NCI-H1105 (cell line): ENCODE measurements at regions not wholly inside any gene's neighbourhood (a gene's known extent, or its start where the extent isn't known, plus 50 kb on each side); places are given as distances from the start of the nearest gene placed in this dataset.

Source experiments
- DNase-seq: peaks from one replicate; lab custom pipeline; 2025; lab: John Stamatoyannopoulos, UW

DNA sequence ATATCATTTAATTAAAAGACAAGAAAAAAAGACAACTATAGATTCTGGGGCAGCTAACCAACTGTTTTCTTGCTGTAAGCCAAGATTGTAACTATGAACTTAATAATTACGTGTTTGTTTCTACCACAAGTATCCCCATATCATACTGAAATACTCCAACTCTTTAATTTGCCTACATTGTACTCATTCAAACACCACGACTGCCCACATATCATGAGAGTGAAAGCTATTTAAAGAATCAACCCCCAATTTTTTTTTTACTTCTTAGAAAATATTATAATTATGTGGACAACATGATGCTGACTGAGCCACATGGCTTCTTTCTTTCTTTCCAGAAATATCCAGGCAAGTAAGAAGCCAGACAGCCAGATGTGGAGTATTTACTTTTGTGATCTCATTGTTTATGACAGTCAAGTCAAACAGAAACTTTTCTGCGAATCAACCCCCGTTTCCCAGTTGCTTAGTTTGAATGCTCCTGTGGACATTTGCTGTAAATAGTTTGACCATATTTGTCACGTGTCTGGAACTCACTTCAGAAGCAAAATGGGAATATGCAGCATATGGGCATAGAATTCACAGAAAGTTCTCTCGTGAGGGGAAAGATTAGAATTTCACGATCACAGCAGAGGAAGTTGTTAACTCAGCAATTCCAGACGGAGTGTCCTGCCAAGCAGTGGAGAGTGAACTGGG, 126.8 kb upstream of the PSMD7 start:
- DNase-seq, result no peak

DNA sequence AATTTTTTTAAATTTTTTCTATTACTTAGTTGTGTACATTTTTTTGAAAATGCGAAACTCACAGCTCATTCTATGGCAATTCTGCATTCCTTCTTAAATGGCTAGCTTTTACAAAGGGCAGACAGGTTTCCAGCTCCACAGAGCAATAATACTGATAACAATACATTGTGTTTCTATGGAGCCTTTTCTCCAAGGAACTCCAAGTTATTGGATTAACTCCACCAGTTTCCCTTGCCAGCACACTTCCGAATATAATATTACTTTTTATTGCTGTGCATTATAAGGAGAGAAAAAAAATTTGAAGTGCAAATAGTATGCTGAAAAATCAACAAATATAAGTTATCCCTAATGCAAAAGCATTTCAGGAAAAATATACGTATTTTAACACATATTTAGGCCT, 127.5 kb upstream of the PSMD7 start:
- no peak for DNase-seq

- DNase-seq, result no peak
Observed at GRCh38 chr16:74168445-74168844, 128.2 kb upstream of the PSMD7 start.

- DNase-seq, result no peak
Observed at GRCh38 chr16:74166456-74166855, 130.2 kb upstream of the PSMD7 start.

- DNase-seq, result no peak
Observed at GRCh38 chr16:74165566-74166080, 131.0 kb upstream of the PSMD7 start.

GRCh38 chr16:74160759-74161158, 135.9 kb upstream of the PSMD7 start:
- DNase-seq, result no peak

- no peak for DNase-seq
Observed at GRCh38 chr16:74153773-74154172, 142.8 kb upstream of the PSMD7 start.

- no peak for DNase-seq
Observed at GRCh38 chr16:74146643-74147042, 150.0 kb upstream of the PSMD7 start.

DNA sequence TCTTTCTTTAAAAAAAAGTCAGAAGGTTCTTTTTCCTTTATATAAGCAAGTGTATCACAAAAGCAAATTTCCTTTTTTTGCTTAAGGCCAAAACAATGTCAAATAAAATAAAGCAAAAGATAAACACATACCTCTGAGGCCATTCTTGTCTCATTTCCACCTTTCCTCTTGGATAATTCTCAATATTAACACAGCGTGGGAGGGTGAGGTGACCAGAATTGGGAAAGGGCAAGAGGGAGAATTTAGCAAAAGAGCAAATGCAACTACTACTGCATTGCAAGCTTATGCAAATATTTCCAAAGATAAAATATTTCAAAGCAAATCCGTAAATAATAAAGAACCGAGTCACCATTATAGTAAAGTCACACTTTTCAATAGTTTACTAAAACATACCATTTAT, 153.4 kb upstream of the PSMD7 start:
- no peak for DNase-seq

GRCh38 chr16:74141015-74141414, 155.6 kb upstream of the PSMD7 start:
- no peak for DNase-seq

- DNase-seq, result no peak
Observed at GRCh38 chr16:74140557-74140956, 156.1 kb upstream of the PSMD7 start.

DNA sequence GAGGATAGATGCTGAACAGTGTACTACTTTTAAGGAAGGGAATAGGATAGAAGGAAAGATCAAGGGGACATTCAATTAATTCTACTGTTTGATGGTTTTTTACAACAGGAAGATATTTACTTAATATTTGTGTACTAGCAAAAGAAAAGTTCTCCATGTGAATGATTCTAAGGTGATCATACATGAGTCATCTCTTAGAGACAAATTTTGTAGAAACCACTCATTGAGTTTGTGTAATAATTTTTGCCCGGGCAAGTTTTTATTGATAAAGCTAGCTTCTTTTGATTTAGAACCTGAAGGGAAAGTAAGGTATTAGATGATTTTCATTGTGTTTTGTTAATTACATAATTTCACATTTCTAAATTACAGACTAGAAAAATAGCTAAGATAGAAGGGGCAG, 172.8 kb upstream of the PSMD7 start:
- DNase-seq, result no peak

- no peak for DNase-seq
Observed at GRCh38 chr16:74123195-74123594, 173.4 kb upstream of the PSMD7 start.

- no peak for DNase-seq
Observed at GRCh38 chr16:74117798-74118197, 178.8 kb upstream of the PSMD7 start.

DNA sequence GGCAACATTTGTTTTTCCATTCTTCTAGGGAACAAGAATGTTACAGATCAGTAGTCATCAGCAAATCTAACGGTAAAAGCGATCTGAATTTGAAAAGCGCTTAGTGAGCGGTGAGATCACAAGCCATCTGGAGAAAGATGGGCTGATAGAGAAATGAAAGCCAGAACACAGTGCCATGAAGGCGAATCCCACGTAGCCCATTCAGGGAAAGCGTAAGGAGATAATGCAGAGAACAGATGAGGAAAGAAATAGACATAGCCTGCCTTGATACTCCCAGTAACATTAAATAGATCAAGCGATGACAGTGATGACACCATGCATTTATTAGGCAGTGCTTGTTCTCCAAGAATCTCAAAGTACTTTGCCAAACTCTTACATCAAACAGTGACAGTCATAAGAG, 183.1 kb upstream of the PSMD7 start:
- DNase-seq, result no peak

- no peak for DNase-seq
Observed at GRCh38 chr16:74111456-74111982, 185.1 kb upstream of the PSMD7 start.

DNA sequence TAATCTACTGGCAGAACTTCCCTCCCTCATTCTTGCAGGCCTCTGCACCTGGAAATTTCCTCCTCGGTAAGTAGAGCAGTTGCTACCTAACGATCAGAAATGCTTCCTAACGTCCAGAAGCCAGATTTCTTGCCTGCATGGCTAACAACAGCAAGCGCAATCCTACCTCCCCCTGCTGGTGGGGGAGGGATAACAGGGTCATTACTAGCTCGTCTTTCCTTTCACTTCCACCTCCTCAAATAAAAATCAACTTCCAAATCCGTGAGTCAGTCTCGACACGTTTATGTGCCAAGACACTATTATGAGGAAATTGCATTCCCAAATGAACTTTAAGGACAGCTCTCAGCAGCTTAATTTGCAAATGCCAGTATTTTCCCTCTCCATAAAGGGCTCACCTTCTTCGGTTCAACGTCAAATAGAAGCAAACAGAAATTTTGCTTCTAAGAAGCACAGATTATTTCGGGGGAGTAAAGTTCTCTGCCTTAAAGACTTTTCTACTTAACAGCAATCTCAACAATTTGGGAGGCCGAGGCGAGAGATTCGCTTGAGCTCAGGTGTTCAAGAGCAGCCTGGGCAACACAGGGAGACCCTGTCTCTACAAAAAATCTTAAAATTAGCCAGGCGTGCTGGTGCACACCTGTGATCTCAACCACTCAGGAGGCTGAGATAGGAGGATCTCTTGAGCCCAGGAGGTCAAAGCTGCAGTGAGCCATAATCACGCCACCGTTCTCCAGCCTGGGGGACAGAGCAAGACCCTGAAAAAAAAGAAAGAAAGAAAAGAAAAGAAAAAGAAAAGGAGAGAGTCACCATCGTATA, 188.6 kb upstream of the PSMD7 start:
- no peak for DNase-seq

DNA sequence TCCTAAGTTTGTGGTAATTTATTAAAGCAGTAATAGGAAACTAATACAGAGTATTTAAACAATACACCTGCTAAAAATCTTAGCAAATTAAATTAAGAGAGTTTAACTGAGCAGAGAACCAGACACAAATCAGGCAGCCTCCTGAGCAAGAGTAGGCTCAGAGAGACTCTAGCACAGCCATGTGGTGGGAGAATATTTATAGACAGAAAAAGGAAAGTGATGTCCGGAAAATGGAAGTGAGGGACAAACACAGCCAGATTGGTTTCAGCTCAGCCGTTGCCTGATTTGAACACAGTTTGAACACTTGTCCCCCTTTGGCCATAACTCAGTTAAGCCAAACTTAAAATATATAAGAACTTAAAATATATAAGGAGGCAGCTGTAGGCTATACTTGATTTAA, 192.6 kb upstream of the PSMD7 start:
- DNase-seq, result no peak

GRCh38 chr16:74101379-74102137, 195.1 kb upstream of the PSMD7 start:
- no peak for DNase-seq

DNA sequence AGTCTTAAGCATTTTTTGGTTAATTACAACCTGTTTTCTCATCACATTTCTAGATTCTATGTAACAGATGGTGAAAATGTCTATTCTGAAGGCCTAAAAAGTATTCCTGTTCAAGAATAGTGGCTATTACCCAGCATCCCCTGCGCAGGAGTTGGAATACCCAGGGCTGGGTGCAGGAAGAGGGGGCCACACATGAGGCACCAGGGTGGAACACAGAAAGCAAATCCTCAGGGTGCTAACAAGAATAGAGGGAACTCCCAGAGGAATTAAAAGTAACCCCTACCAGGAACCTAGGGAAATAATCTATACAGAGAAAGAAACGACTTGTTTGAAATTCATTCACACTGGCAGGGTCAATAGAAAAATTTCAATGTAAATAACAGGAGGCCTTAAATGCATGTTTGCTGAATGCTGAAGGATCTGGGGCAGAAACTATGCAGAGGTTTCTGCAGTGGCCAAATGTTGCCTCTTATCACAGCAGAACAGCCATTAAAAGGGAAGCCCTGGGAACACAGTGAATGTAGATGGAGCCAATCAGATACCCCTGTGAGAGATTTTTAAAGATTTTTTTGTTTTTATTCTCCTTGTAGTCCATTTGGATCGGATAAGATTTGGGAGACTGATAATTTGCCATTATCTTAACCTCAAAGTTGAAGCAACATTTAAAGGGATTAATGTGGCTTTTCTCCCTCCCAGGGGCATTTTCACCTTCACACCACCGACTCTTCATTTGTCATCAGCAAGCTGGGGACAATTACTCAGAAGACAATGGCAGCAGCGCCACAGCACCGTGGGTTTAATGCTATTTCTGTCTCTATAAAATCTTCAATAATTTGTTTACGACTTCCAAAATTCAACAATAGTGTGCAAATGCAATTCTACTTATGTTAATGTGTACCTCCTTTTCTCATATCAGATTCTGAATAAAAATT, 196.0 kb upstream of the PSMD7 start:
- DNase-seq, result no peak

- DNase-seq, result no peak
Observed at GRCh38 chr16:74099530-74099929, 197.1 kb upstream of the PSMD7 start.
